ENCODE measurements at regions not wholly inside any gene's neighbourhood (a gene's known extent, or its start where the extent isn't known, plus 50 kb on each side); places are given as distances from the start of the nearest gene placed in this dataset.
"Not testable (repeated sequence)": the region's sequence is repeated elsewhere in the genome, so short reads cannot be mapped to it uniquely, and the experiment has no call there.

GRCh38 chr2:192498747-192499146 is 304.0 kb upstream of the TMEFF2 start:
- H3K79me2 ChIP-seq (ENCODE audit: low read length): no peaks in the 10 kb centered on the region
- H3K4me1 ChIP-seq (ENCODE audit: insufficient read depth, low read length): peaks cover 25% of the 10 kb centered on the region
- no peak overlapping the region for H3K4me2 ChIP-seq (ENCODE audit: low read length)
- H3K4me3 ChIP-seq (ENCODE audit: low read length): no peak overlapping the region
- ChIA-PET CTCF (no interaction called here), POLR2A (ENCODE audit: unreplicated experiment) (no interaction called here)
- no peak overlapping the region for H3K27ac ChIP-seq (ENCODE audit: low read length)
- intact Hi-C loops (cut with micrococcal nuclease): no loop called here
- no peaks in the 10 kb centered on the region for H3K9me2 ChIP-seq (replicated peaks; ENCODE audit: low read length)
- ATAC-seq (no peak), DNase-seq (no peak)
- no peaks in the 10 kb centered on the region for H3K9me3 ChIP-seq (ENCODE audit: low read length)
- no peaks in the 10 kb centered on the region for H3F3A ChIP-seq (ENCODE audit: low read length, unreplicated experiment)
- no peaks in the 10 kb centered on the region for H4K20me1 ChIP-seq (ENCODE audit: low read length)
- TF ChIP-seq EZH2 (IDR thresholded peaks at IDR 0.05; ENCODE audit: low read length, unreplicated experiment) (no peak), EZH2phosphoT487 (IDR thresholded peaks at IDR 0.05; ENCODE audit: borderline replicate concordance, low read length) (no peak)
- TF ChIP-seq, protein P1, sequence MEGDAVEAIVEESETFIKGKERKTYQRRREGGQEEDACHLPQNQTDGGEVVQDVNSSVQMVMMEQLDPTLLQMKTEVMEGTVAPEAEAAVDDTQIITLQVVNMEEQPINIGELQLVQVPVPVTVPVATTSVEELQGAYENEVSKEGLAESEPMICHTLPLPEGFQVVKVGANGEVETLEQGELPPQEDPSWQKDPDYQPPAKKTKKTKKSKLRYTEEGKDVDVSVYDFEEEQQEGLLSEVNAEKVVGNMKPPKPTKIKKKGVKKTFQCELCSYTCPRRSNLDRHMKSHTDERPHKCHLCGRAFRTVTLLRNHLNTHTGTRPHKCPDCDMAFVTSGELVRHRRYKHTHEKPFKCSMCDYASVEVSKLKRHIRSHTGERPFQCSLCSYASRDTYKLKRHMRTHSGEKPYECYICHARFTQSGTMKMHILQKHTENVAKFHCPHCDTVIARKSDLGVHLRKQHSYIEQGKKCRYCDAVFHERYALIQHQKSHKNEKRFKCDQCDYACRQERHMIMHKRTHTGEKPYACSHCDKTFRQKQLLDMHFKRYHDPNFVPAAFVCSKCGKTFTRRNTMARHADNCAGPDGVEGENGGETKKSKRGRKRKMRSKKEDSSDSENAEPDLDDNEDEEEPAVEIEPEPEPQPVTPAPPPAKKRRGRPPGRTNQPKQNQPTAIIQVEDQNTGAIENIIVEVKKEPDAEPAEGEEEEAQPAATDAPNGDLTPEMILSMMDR (conservative IDR thresholded peaks at IDR 0.05; ENCODE audit: low read depth, low read length): no peak
- H3K27me3 ChIP-seq (ENCODE audit: low read length): no peaks in the 10 kb centered on the region
- no TSS peak for BruUV-seq (replicated peaks)
- H3K36me3 ChIP-seq (ENCODE audit: low read depth, low read length): no peaks in the 10 kb centered on the region
- H3K9ac ChIP-seq (ENCODE audit: low read length): no peak overlapping the region
- H2AFZ ChIP-seq (ENCODE audit: low read length): no peak overlapping the region

- H3K9me3 ChIP-seq (ENCODE audit: low read length); H3K79me2 ChIP-seq (ENCODE audit: low read length); H3K36me3 ChIP-seq (ENCODE audit: low read depth, low read length); H3K4me2 ChIP-seq (ENCODE audit: low read length); H4K20me1 ChIP-seq (ENCODE audit: low read length); BruUV-seq (replicated peaks); ATAC-seq; DNase-seq; H3K9me2 ChIP-seq (replicated peaks; ENCODE audit: low read length); H3K27me3 ChIP-seq (ENCODE audit: low read length); H3K4me1 ChIP-seq (ENCODE audit: insufficient read depth, low read length); CTCF ChIA-PET; H3F3A ChIP-seq (ENCODE audit: low read length, unreplicated experiment); intact Hi-C loops (cut with micrococcal nuclease); H3K4me3 ChIP-seq (ENCODE audit: low read length); H2AFZ ChIP-seq (ENCODE audit: low read length); H3K27ac ChIP-seq (ENCODE audit: low read length); POLR2A ChIA-PET (ENCODE audit: unreplicated experiment); H3K9ac ChIP-seq (ENCODE audit: low read length): not testable (repeated sequence)
Observed at GRCh38 chr2:192488158-192488557, 293.4 kb upstream of the TMEFF2 start.

DNA sequence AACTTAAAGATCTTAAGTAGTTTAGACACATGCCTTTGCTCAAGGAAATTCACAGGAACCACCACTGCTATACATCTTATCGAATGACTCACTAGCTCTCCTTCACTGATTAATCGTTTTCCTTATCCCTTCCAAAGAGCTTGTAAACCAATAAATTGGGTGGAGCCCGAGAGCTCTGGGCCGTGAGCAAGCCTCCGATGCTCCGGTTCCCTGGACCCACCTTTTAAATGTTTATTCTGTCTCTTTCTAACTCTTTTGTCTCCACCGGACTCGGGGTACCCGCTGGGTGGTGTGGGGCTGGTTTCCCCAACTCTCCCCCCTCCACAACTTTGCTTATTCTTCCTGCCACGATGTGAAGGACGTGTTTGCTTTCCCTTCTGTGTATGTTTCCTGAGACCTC is 292.9 kb upstream of the TMEFF2 start:
- Histone ChIP-seq H4K20me1 (ENCODE audit: low read length) (no peaks in the 10 kb centered on the region), H3K4me2 (ENCODE audit: low read length) (no peak overlapping the region), H3K4me3 (ENCODE audit: low read length) (no peak overlapping the region), H2AFZ (ENCODE audit: low read length) (no peak overlapping the region), H3F3A (ENCODE audit: low read length, unreplicated experiment) (no peaks in the 10 kb centered on the region), H3K27me3 (ENCODE audit: low read length) (no peaks in the 10 kb centered on the region), H3K36me3 (ENCODE audit: low read depth, low read length) (no peaks in the 10 kb centered on the region), H3K9me3 (ENCODE audit: low read length) (no peaks in the 10 kb centered on the region), H3K9me2 (replicated peaks; ENCODE audit: low read length) (no peaks in the 10 kb centered on the region), H3K9ac (ENCODE audit: low read length) (no peak overlapping the region), H3K4me1 (ENCODE audit: insufficient read depth, low read length) (no peaks in the 10 kb centered on the region), H3K79me2 (ENCODE audit: low read length) (no peaks in the 10 kb centered on the region), H3K27ac (ENCODE audit: low read length) (no peak overlapping the region)
- TF ChIP-seq, protein P1 (conservative IDR thresholded peaks at IDR 0.05; ENCODE audit: low read depth, low read length): no peak
- TF ChIP-seq EZH2 (IDR thresholded peaks at IDR 0.05; ENCODE audit: low read length, unreplicated experiment) (no peak), EZH2phosphoT487 (IDR thresholded peaks at IDR 0.05; ENCODE audit: borderline replicate concordance, low read length) (no peak)
- no TSS peak for BruUV-seq (replicated peaks)
- intact Hi-C loops (cut with micrococcal nuclease): no loop called here
- ATAC-seq: no peak
- ChIA-PET CTCF (no interaction called here), POLR2A (ENCODE audit: unreplicated experiment) (no interaction called here)
- DNase-seq: no peak
